ENCODE measurements at regions not wholly inside any gene's neighbourhood (a gene's known extent, or its start where the extent isn't known, plus 50 kb on each side); places are given as distances from the start of the nearest gene placed in this dataset.
A peak's percentile ranks its signal among the peaks of the same experiment; 100 is the strongest.

GRCh38 chr16:73210084-73210483 lies 162.2 kb upstream of the ZFHX3 start:
- Histone ChIP-seq H3K9ac (ENCODE audit: insufficient read depth in 1 of 2, low read length in 2 of 2) (no peak overlapping the region), H3K27ac (ENCODE audit: low read depth in 1 of 2, low read length in 1 of 2) (no peak overlapping the region), H3K36me3 (ENCODE audit: control insufficient read depth in 4 of 4, insufficient read depth in 4 of 4, low read length in 4 of 4) (no peaks in the 10 kb centered on the region), H3K4me3 (no peak overlapping the region), H3K4me1 (ENCODE audit: control insufficient read depth in 5 of 5, insufficient read depth in 5 of 5, low read length in 5 of 5) (peaks cover 0 to 29% (median 5%) of the 10 kb centered on the region in 5 donors), H3K9me3 (ENCODE audit: control insufficient read depth in 4 of 4, insufficient read depth in 3 of 4, low read length in 3 of 4) (peaks cover 0 to 2% (median 0%) of the 10 kb centered on the region in 4 donors), H3K27me3 (ENCODE audit: control insufficient read depth in 3 of 3, insufficient read depth in 3 of 3, low read length in 2 of 3) (no peaks in the 10 kb centered on the region)
- ATAC-seq (ENCODE audit: insufficient read depth, low FRiP score) (no peak), DNase-seq (no peak)
- no peak for TF ChIP-seq CTCF (IDR thresholded peaks at IDR 0.05; ENCODE audit: control extremely low read depth, extremely low read depth)
- 77 to 86% methylated on average over 4 of the region's 4 CpGs for WGBS, 2 donors

- H3K4me1 ChIP-seq (ENCODE audit: control insufficient read depth in 5 of 5, insufficient read depth in 5 of 5, low read length in 5 of 5): peaks cover 0 to 21% (median 8%) of the 10 kb centered on the region in 5 donors
- peaks cover 0 to 2% (median 0%) of the 10 kb centered on the region in 4 donors for H3K9me3 ChIP-seq (ENCODE audit: control insufficient read depth in 4 of 4, insufficient read depth in 3 of 4, low read length in 3 of 4)
- no peaks in the 10 kb centered on the region for H3K36me3 ChIP-seq (ENCODE audit: control insufficient read depth in 4 of 4, insufficient read depth in 4 of 4, low read length in 4 of 4)
- no peak for DNase-seq
- no peak overlapping the region for H3K27ac ChIP-seq (ENCODE audit: low read depth in 1 of 2, low read length in 1 of 2)
- WGBS, 2 donors: 96 to 98% methylated on average over 2 of the region's 2 CpGs
- TF ChIP-seq CTCF (IDR thresholded peaks at IDR 0.05; ENCODE audit: control extremely low read depth, extremely low read depth): no peak
- H3K27me3 ChIP-seq (ENCODE audit: control insufficient read depth in 3 of 3, insufficient read depth in 3 of 3, low read length in 2 of 3): no peaks in the 10 kb centered on the region
- no peak overlapping the region for H3K9ac ChIP-seq (ENCODE audit: insufficient read depth in 1 of 2, low read length in 2 of 2)
- H3K4me3 ChIP-seq: no peak overlapping the region
- ATAC-seq (ENCODE audit: insufficient read depth, low FRiP score): no peak
Observed at GRCh38 chr16:73209190-73209589, 161.3 kb upstream of the ZFHX3 start.

- 75 to 80% methylated on average over 2 of the region's 2 CpGs for WGBS, 2 donors
- Histone ChIP-seq H3K9ac (ENCODE audit: insufficient read depth in 1 of 2, low read length in 2 of 2) (no peak overlapping the region), H3K4me1 (ENCODE audit: control insufficient read depth in 5 of 5, insufficient read depth in 5 of 5, low read length in 5 of 5) (peaks cover 0 to 7% (median 1%) of the 10 kb centered on the region in 5 donors), H3K27me3 (ENCODE audit: control insufficient read depth in 3 of 3, insufficient read depth in 3 of 3, low read length in 2 of 3) (no peaks in the 10 kb centered on the region), H3K36me3 (ENCODE audit: control insufficient read depth in 4 of 4, insufficient read depth in 4 of 4, low read length in 4 of 4) (no peaks in the 10 kb centered on the region), H3K9me3 (ENCODE audit: control insufficient read depth in 4 of 4, insufficient read depth in 3 of 4, low read length in 3 of 4) (peaks cover 0 to 2% (median 0%) of the 10 kb centered on the region in 4 donors), H3K4me3 (no peak overlapping the region), H3K27ac (ENCODE audit: low read depth in 1 of 2, low read length in 1 of 2) (no peak overlapping the region)
- peak in 1 of 3 donors; percentile 58 for DNase-seq
- no peak for TF ChIP-seq CTCF (IDR thresholded peaks at IDR 0.05; ENCODE audit: control extremely low read depth, extremely low read depth)
- ATAC-seq (ENCODE audit: insufficient read depth, low FRiP score): no peak
Observed at GRCh38 chr16:73206151-73206707, 158.3 kb upstream of the ZFHX3 start.

Data from lung (tissue), 11 donors.